GM12891 (cell line): ENCODE measurements at regions not wholly inside any gene's neighbourhood (a gene's known extent, or its start where the extent isn't known, plus 50 kb on each side); places are given as distances from the start of the nearest gene placed in this dataset.
A peak's percentile ranks its signal among the peaks of the same experiment; 100 is the strongest.

Experiments
- DNase-seq: peaks from one replicate; pipeline ENCODE4 v3.0.0; 2011; ENCODE audit warnings: low spot score; ENCODE audit not compliant: insufficient read length
- FAIRE-seq: peaks from 2 replicates; lab custom pipeline; 2011; peaks lifted over from hg19 to GRCh38; lab: Jason Lieb, UNC
- PAX5 ChIP-seq: IDR thresholded peaks from 2 replicates; pipeline ENCODE4 v1.6.1; 2011; ENCODE audit warnings: low read length, moderate library complexity, mild to moderate bottlenecking; ENCODE audit not compliant: insufficient read depth, severe bottlenecking
- POLR2A ChIP-seq: IDR thresholded peaks from 2 replicates; pipeline ENCODE4 v1.6.1; 2011; ENCODE audit warnings: low read depth, low read length, control low read depth
- POLR2AphosphoS5 ChIP-seq: IDR thresholded peaks from 2 replicates; pipeline ENCODE4 v1.6.1; 2011; ENCODE audit warnings: low read depth, low read length, control low read depth
- POU2F2 ChIP-seq: IDR thresholded peaks from 2 replicates; pipeline ENCODE4 v1.6.1; 2011; ENCODE audit warnings: low read depth, mild to moderate bottlenecking, control low read depth, low read length, moderate library complexity
- SPI1 ChIP-seq: IDR thresholded peaks from 2 replicates; pipeline ENCODE4 v1.6.1; 2011; ENCODE audit warnings: low read depth, low read length, control low read depth
- TAF1 ChIP-seq: IDR thresholded peaks from 2 replicates; pipeline ENCODE4 v1.6.1; 2011; ENCODE audit warnings: low read depth, low read length, control low read depth

DNA sequence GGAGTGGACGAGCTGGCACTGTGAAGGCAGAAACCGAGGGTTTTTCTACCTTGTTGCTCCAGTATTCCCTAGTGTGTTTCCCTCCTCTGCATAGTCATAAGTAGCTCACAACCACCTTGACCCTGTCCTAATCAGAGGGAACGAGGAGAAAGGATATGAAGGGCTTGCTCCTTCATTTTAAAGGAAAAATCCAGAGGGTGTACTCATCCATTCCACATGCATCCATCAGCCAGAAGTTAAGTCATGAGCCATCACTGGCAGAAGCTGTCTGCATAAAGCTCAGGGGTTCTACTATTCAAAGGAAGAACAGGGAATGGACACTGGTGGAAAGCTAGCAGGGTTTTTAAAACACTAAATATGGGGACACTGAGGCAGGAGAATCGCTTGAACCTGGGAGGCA is 84.3 kb upstream of the FOXN3 start:
- TF ChIP-seq SPI1: no peak
- no peak for TF ChIP-seq POLR2AphosphoS5
- TF ChIP-seq PAX5: no peak
- TF ChIP-seq TAF1: no peak
- DNase-seq: no peak
- FAIRE-seq: no peak

DNA sequence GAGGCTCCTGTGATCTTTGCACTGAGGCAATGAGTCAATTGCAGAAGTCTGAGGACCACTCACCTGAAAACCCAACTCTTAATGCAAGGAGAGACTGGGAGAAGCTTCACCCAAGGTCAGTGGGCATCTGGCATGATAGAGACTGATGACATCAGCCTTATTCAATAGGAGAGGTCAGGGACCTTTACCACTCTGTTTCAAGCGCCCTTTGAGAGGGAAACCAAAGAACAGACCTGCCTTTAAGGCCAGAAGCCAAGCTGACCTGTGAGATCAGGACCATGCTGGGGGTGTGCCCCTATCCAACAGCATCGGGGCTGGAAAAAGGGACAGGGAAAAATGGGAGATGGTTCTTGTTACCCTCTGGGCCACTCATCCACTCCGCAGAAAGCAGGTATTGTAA is 83.3 kb upstream of the FOXN3 start:
- DNase-seq (no peak), FAIRE-seq (no peak)
- TF ChIP-seq SPI1: no peak

- DNase-seq: no peak
- no peak for FAIRE-seq
- TF ChIP-seq TAF1 (no peak), POLR2A (no peak), POLR2AphosphoS5 (no peak), POU2F2 (no peak)
Observed at GRCh38 chr14:89498878-89499277, 81.8 kb upstream of the FOXN3 start.

- TF ChIP-seq PAX5 (no peak), TAF1 (no peak), POLR2A (no peak), POU2F2 (no peak), SPI1 (no peak), POLR2AphosphoS5 (no peak)
- FAIRE-seq (no peak), DNase-seq (no peak)
Observed at GRCh38 chr14:89495718-89496117, 78.7 kb upstream of the FOXN3 start.

DNA sequence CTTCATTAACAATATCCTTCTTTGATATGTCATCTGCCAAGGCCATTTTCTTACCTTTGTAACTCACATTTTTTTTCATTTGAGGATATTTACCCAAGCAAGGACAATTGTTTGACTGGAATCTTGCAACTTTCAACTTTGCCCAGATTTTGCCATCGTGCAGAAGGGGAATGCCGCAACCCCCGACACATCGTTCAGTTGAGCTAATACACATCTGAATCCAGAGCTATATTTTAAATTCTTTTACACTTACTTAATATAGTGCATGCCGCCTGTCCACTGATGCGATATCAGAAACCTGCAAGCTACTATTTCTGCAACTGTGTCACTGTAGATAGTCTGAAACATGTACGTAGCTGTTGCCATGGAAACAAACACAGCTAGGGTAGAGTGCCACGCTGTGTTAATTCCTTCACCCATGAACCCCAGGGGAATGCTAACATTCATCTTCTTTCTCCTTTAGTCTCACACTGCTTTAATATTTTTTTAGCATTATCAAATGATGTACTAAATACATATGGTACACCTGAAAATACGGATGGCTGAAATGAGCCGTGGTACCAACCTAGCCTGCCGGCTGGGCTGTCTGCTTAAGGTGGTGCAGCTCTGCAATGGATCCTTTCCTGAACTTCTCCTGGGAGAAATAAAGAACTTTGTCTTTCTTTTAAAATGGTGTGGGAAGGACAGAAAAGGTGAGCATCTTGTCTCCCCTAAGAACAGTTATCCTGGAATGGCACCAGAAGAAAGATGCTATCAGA is 77.0 kb upstream of the FOXN3 start:
- TF ChIP-seq POLR2AphosphoS5: no peak
- DNase-seq (peak; percentile 38), FAIRE-seq (peak; percentile 77)

GRCh38 chr14:89493406-89493805 is 76.4 kb upstream of the FOXN3 start:
- no peak for FAIRE-seq

DNA sequence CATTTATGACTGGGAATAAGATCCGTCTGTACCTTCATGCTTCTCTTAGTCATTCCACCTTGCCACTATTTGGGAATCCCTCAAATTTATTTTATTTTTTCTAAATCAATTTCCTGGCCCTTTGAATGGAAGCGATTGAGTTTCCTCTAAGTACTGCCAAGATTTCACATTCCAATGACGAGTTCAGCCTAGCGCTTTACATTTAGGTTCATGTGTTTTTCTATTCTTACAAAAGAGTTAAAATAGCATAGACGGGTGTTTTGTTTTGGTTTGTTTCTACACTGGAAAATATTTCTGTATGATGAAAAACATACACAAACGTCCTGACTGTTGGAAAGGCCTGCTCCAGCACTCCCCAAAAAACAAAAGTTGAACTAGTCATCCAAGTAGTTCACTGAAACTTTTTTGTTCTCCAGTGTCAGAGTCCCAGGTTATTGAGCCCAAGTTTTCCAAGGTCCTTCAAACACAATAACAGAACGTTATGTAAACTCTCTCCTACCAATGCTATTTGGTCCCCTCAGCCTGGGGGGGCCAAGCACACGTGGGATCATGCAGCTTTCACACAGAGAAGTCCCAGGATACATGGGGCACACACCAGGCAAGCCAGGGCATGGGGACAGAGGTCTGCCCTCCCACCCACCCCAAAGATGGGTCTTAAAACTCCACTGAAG is 74.8 kb upstream of the FOXN3 start:
- no peak for TF ChIP-seq TAF1
- TF ChIP-seq POU2F2: no peak
- no peak for DNase-seq
- no peak for FAIRE-seq

More at GRCh38 chr14:89493406-89493805, 76.4 kb upstream of the FOXN3 start:
- DNase-seq: no peak
- no peak for TF ChIP-seq SPI1

- TF ChIP-seq POLR2A (no peak), SPI1 (no peak)
- no peak for FAIRE-seq
- no peak for DNase-seq
Observed at GRCh38 chr14:89490466-89490865, 73.4 kb upstream of the FOXN3 start.

DNA sequence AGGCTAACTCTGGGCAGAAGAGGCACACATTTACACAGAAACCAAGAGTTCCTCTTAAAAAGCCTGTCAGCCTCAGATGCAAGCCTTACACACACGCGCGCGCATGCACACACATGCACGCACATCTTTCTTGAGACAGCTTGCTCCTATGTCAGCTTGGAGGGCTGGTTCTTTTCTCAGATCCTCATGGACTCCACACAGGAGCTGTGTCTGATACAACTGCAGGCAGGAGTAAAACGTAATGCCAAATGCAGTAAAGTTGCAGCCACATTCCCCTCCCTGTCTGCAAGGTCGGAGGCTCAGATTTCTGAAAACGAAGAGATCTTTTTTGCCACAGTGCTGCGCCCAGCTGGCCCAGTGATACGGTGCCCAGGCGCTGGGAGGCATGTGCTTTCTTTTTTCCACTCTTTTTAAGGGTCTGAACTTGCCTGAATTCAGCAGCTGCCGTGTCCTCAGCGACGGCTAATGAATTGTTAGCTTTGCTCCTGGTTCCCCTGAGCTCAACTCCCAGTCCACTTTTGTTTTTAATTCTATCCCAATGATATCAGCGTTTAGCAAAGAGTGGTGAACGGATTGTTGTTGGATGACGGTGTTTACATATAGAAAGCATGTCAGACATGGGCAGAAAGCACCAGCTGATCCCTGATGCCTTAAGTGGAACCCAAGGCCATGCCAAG is 72.9 kb upstream of the FOXN3 start:
- DNase-seq (no peak), FAIRE-seq (no peak)
- no peak for TF ChIP-seq TAF1
- no peak for TF ChIP-seq POLR2A
- no peak for TF ChIP-seq SPI1
- TF ChIP-seq POLR2AphosphoS5: no peak
- no peak for TF ChIP-seq PAX5
- TF ChIP-seq POU2F2: no peak

DNA sequence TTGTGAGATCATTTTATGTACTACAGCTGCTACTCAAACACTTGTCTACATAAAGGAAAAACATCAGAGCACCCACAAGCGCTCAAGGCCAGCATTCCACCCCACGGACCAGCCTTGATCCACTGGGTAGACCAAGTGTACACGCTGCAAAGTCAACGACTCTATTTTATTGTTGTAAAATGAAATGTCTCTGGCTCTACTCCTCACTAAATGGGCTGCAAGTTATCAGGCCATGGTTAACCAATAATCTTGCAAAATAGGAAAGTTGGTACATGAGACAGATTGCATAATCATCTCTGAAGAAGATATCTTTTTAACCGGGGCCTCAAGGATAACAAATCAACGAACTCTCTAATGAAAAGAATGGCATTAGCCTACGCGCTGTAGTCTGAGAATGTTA is 69.9 kb upstream of the FOXN3 start:
- FAIRE-seq (no peak), DNase-seq (no peak)
- no peak for TF ChIP-seq TAF1
- no peak for TF ChIP-seq PAX5
- TF ChIP-seq POLR2AphosphoS5: no peak
- TF ChIP-seq POU2F2: no peak
- TF ChIP-seq POLR2A: no peak
- no peak for TF ChIP-seq SPI1

- DNase-seq: no peak
- TF ChIP-seq POLR2AphosphoS5 (no peak), PAX5 (no peak), TAF1 (no peak), SPI1 (no peak), POU2F2 (no peak), POLR2A (no peak)
- FAIRE-seq: no peak
Observed at GRCh38 chr14:89486505-89486904, 69.5 kb upstream of the FOXN3 start.
